Astrocyte of the spinal cord (primary cell): ENCODE measurements at regions not wholly inside any gene's neighbourhood (a gene's known extent, or its start where the extent isn't known, plus 50 kb on each side); places are given as distances from the start of the nearest gene placed in this dataset.

Source experiments
- DNase-seq: peaks from one replicate; pipeline ENCODE4 v3.0.0; 2011; ENCODE audit warnings: low read depth, low spot score
- H3K4me3 ChIP-seq: 2 replicates; pipeline ENCODE4 v1.5.1; 2011; ENCODE audit warnings: low read depth, mild to moderate bottlenecking, low read length, moderate library complexity
- CTCF ChIP-seq: IDR thresholded peaks from 2 replicates; pipeline ENCODE4 v1.5.1; 2012; ENCODE audit warnings: low read depth, mild to moderate bottlenecking, low read length, inconsistent platforms
- in situ Hi-C: cut with HindIII; loops from 2 replicates; pipeline ENCODE4 v1.10.0; 2017; ENCODE audit warnings: low sequenced_read_pairs

- DNase-seq, result no peak
- in situ Hi-C loops, result no loop called here
- no peak overlapping the region for H3K4me3 ChIP-seq
- no peak for TF ChIP-seq CTCF
These were observed 1155.1 kb downstream of the OLFM4 start for GRCh38 chr13:54183728-54184127.

GRCh38 chr13:54184576-54184975, 1156.0 kb downstream of the OLFM4 start:
- no peak for DNase-seq
- no peak for TF ChIP-seq CTCF
- in situ Hi-C loops, result no loop called here
- H3K4me3 ChIP-seq, result no peak overlapping the region

- no peak overlapping the region for H3K4me3 ChIP-seq
- no peak for DNase-seq
- no peak for TF ChIP-seq CTCF
- in situ Hi-C loops, result no loop called here
These were observed 1156.5 kb downstream of the OLFM4 start for GRCh38 chr13:54185101-54185500.

GRCh38 chr13:54185785-54186184, 1157.2 kb downstream of the OLFM4 start:
- in situ Hi-C loops, result no loop called here
- H3K4me3 ChIP-seq, result no peak overlapping the region
- no peak for TF ChIP-seq CTCF
- DNase-seq, result no peak

GRCh38 chr13:54187461-54187860, 1158.8 kb downstream of the OLFM4 start:
- DNase-seq, result no peak
- TF ChIP-seq CTCF, result no peak
- in situ Hi-C loops, result no loop called here
- no peak overlapping the region for H3K4me3 ChIP-seq

- no peak for DNase-seq
- in situ Hi-C loops, result no loop called here
- H3K4me3 ChIP-seq, result no peak overlapping the region
- no peak for TF ChIP-seq CTCF
These were observed 1165.8 kb downstream of the OLFM4 start for GRCh38 chr13:54194233-54195024.
